ENCODE measurements at regions not wholly inside any gene's neighbourhood (a gene's known extent, or its start where the extent isn't known, plus 50 kb on each side); places are given as distances from the start of the nearest gene placed in this dataset.

DNA sequence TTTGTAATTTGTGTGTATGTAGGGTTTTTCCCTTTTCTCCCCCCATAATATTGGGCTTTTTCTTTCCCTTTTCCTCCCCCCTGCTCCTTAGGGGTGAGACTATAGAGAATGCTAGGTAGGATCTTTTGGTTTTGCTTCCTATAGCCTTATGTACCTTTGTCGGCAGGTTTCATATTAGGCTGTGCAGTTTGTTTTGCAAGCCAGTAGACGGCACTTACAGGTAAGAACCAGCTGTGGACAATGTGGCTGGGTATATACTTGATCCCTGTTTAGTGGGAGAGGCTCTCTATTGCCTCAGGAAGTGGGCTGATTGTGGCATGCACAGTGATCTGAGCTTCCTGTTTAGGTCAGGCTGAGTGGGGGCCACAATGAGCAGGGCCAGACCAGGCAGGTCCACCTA lies 359.2 kb upstream of the OBI1 start:
- H3K4me3 ChIP-seq: no peak overlapping the region
- no peak overlapping the region for H3K27ac ChIP-seq (replicated peaks)
- intact Hi-C loops (cut with micrococcal nuclease): no loop called here
- H3K27me3 ChIP-seq (ENCODE audit: low read depth): no peaks in the 10 kb centered on the region
- TF ChIP-seq, protein P1, sequence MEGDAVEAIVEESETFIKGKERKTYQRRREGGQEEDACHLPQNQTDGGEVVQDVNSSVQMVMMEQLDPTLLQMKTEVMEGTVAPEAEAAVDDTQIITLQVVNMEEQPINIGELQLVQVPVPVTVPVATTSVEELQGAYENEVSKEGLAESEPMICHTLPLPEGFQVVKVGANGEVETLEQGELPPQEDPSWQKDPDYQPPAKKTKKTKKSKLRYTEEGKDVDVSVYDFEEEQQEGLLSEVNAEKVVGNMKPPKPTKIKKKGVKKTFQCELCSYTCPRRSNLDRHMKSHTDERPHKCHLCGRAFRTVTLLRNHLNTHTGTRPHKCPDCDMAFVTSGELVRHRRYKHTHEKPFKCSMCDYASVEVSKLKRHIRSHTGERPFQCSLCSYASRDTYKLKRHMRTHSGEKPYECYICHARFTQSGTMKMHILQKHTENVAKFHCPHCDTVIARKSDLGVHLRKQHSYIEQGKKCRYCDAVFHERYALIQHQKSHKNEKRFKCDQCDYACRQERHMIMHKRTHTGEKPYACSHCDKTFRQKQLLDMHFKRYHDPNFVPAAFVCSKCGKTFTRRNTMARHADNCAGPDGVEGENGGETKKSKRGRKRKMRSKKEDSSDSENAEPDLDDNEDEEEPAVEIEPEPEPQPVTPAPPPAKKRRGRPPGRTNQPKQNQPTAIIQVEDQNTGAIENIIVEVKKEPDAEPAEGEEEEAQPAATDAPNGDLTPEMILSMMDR (IDR thresholded peaks at IDR 0.05; ENCODE audit: borderline replicate concordance): no peak
- H3K9me3 ChIP-seq (replicated peaks): peaks cover 50% of the 10 kb centered on the region
- no peaks in the 10 kb centered on the region for H3K4me1 ChIP-seq
- no peak for DNase-seq
- no peaks in the 10 kb centered on the region for H3K36me3 ChIP-seq

DNA sequence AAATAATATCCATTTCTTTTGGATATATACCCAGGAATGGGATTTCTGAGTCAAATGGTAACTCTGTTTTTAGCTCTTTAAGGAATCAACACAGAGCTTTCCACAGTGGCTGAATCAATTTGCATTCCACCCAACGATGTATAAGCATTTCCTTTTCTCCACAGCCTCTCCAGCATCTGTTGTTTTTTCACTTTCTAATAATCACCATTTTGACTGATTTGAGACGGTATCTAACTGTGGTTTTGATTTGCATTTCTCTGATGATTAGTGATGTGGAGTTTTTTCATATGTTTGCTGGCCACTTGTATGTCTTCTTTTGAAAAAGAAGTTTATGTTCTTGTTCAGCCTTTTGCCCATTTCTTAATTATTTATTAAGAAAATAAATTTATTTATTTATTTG lies 352.2 kb upstream of the OBI1 start:
- H3K9me3 ChIP-seq (replicated peaks): peaks cover 26% of the 10 kb centered on the region
- intact Hi-C loops (cut with micrococcal nuclease): no loop called here
- no peak for DNase-seq
- H3K4me3 ChIP-seq: no peak overlapping the region
- H3K36me3 ChIP-seq: no peaks in the 10 kb centered on the region
- H3K27ac ChIP-seq (replicated peaks): no peak overlapping the region
- TF ChIP-seq, protein P1 (IDR thresholded peaks at IDR 0.05; ENCODE audit: borderline replicate concordance): no peak
- H3K4me1 ChIP-seq: no peaks in the 10 kb centered on the region
- no peaks in the 10 kb centered on the region for H3K27me3 ChIP-seq (ENCODE audit: low read depth)

DNA sequence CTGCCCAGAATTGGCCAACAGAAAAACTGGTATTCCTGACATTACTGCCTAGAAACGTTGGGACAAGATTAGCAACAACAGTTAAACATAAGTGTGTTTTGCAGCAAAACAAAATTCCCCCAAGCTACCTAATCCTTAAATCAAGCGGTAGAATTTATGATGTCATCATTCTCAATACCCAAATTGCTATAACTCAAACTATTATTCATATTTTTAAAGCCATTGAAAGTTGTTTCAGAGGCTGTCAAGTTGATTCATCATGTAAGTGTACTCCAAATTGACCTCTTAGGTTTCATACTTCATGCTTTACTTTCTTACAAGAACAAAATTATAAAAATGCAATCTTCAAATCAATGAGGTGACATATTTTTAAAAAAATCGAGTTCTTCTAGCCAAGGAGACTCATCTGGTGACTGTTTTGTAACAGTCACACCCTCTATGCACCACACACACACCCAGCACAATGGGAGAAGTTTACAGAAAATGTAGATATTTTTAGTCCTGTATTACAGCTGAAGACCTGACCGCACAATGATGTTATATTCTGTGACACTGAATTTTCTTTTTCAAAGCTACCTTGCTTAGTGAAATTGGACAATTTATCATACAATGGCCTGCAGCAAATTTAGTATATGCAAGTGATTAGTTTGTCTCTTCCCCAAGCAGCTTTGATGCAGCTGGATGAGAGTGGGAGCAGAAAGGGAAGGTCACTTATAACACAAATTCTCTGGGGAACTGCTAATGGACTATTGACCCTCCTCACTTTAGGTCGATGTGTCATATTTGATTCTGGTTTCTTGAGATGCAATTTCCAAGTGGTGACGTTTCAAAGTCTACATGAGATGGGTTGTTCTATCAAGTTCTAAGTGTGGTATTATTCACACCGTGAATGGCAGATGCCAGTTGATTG lies 345.3 kb upstream of the OBI1 start:
- H3K36me3 ChIP-seq: no peaks in the 10 kb centered on the region
- intact Hi-C loops (cut with micrococcal nuclease): no loop called here
- TF ChIP-seq, protein P1 (IDR thresholded peaks at IDR 0.05; ENCODE audit: borderline replicate concordance): no peak
- no peak overlapping the region for H3K27ac ChIP-seq (replicated peaks)
- DNase-seq: no peak
- H3K9me3 ChIP-seq (replicated peaks): no peaks in the 10 kb centered on the region
- H3K27me3 ChIP-seq (ENCODE audit: low read depth): no peaks in the 10 kb centered on the region
- no peaks in the 10 kb centered on the region for H3K4me1 ChIP-seq
- H3K4me3 ChIP-seq: no peak overlapping the region

DNA sequence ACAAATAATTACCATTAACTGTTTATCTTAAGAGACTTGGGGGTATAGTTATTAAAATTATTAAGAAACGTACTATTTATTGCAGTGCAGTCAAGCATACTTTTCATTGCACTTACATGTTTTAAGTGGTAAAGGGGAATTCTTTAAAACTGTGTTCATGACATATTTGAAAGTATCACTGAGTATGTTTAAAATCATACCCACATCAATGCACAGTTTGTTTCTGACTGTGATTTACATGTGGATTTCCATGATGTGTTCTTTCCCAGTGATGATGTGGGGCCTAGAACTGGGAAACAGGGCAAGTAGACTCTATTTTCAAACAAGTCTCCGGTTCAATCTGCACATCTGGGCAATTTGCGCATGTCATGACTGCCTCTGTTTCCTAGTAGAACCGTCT lies 340.5 kb upstream of the OBI1 start:
- no peak overlapping the region for H3K27ac ChIP-seq (replicated peaks)
- no peak for DNase-seq
- no peaks in the 10 kb centered on the region for H3K36me3 ChIP-seq
- no peaks in the 10 kb centered on the region for H3K27me3 ChIP-seq (ENCODE audit: low read depth)
- TF ChIP-seq, protein P1 (IDR thresholded peaks at IDR 0.05; ENCODE audit: borderline replicate concordance): no peak
- no peaks in the 10 kb centered on the region for H3K9me3 ChIP-seq (replicated peaks)
- intact Hi-C loops (cut with micrococcal nuclease): no loop called here
- H3K4me1 ChIP-seq: no peaks in the 10 kb centered on the region
- no peak overlapping the region for H3K4me3 ChIP-seq

DNA sequence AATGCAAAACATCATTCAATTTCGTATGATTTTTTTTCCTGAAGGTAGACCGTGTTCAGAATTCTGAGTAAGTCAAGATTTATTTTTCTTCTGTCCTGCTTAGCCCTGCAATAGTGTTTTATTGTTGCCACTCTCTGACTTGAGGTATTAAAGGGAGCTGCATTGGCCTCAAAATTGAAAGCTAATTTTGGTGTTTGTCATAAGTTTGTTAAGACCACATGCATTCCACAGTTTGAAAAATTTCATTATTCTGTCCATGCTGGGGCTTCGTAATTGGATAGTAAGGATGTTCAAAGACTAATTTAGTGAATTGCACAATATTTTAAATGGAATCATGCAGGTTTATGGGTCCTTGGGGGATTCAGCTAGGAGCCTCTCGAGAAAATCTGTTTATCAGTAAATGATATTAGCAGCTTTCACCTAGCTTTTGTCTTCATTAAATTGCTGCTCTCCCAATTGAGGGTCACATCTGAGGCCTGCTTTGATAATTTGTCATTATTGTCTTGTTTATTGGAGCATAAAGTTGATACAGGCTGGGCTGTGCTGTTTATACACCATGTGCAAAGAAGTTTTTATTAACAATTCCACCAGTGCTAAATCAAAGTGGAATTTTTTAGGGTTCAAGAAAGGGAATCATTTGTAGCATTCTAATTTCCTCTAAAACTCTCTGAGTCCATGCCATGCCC lies 339.8 kb upstream of the OBI1 start:
- intact Hi-C loops (cut with micrococcal nuclease): no loop called here
- Histone ChIP-seq H3K27me3 (ENCODE audit: low read depth) (no peaks in the 10 kb centered on the region), H3K4me3 (no peak overlapping the region), H3K36me3 (no peaks in the 10 kb centered on the region), H3K4me1 (no peaks in the 10 kb centered on the region), H3K9me3 (replicated peaks) (no peaks in the 10 kb centered on the region), H3K27ac (replicated peaks) (no peak overlapping the region)
- TF ChIP-seq, protein P1 (IDR thresholded peaks at IDR 0.05; ENCODE audit: borderline replicate concordance): no peak
- no peak for DNase-seq

All from left ventricle myocardium inferior (tissue), 1 donor.